ENCODE measurements at regions not wholly inside any gene's neighbourhood (a gene's known extent, or its start where the extent isn't known, plus 50 kb on each side); places are given as distances from the start of the nearest gene placed in this dataset.

GRCh38 chr9:30060976-30061375 lies 2323.5 kb upstream of the ACO1 start:
- TF ChIP-seq ZNF600 (tag by site-specific recombination; IDR thresholded peaks at IDR 0.05) (no peak), CTCF (tag by site-specific recombination; IDR thresholded peaks at IDR 0.05) (no peak), ZNF701 (tag by site-specific recombination; IDR thresholded peaks at IDR 0.05) (no peak), ZNF639 (tag by site-specific recombination; IDR thresholded peaks at IDR 0.05) (no peak), ZNF175 (tag by site-specific recombination; IDR thresholded peaks at IDR 0.05) (no peak), ZBTB20 (tag by site-specific recombination; IDR thresholded peaks at IDR 0.05) (no peak), REST (tag by site-specific recombination; IDR thresholded peaks at IDR 0.05) (no peak), ZNF529 (tag by site-specific recombination; IDR thresholded peaks at IDR 0.05; ENCODE audit: insufficient replicate concordance) (no peak), ELK4 (IDR thresholded peaks at IDR 0.05; ENCODE audit: borderline replicate concordance, low read depth, low read length) (no peak)

Measured in HEK293 (cell line).